Jurkat, Clone E6-1 (cell line): ENCODE measurements at regions not wholly inside any gene's neighbourhood (a gene's known extent, or its start where the extent isn't known, plus 50 kb on each side); places are given as distances from the start of the nearest gene placed in this dataset.

ENCODE experiments used
- DNase-seq: peaks from one replicate; pipeline ENCODE4 v3.0.0-alpha.2; 2011; ENCODE audit warnings: low read depth, low spot score
- H3K4me3 ChIP-seq: 2 replicates; pipeline ENCODE4 v1.5.1; 2011; ENCODE audit warnings: mild to moderate bottlenecking, low read length, control low read depth, moderate library complexity

GRCh38 chr18:11289248-11289647 lies 139.9 kb upstream of the PIEZO2 start:
- DNase-seq: no peak
- no peak overlapping the region for H3K4me3 ChIP-seq

GRCh38 chr18:11288401-11288800 lies 139.0 kb upstream of the PIEZO2 start:
- DNase-seq: no peak
- H3K4me3 ChIP-seq: no peak overlapping the region

- no peak overlapping the region for H3K4me3 ChIP-seq
- no peak for DNase-seq
These were observed 137.1 kb upstream of the PIEZO2 start for GRCh38 chr18:11286431-11286830.

- H3K4me3 ChIP-seq: no peak overlapping the region
- no peak for DNase-seq
These were observed 135.4 kb upstream of the PIEZO2 start for GRCh38 chr18:11284811-11285210.

- no peak for DNase-seq
- no peak overlapping the region for H3K4me3 ChIP-seq
These were observed 135.0 kb upstream of the PIEZO2 start for GRCh38 chr18:11284349-11284748.

- DNase-seq: no peak
These were observed 134.3 kb upstream of the PIEZO2 start for GRCh38 chr18:11283479-11284161.

GRCh38 chr18:11279461-11279860 lies 130.1 kb upstream of the PIEZO2 start:
- DNase-seq: no peak
- H3K4me3 ChIP-seq: no peak overlapping the region

More at GRCh38 chr18:11283479-11284161, 134.3 kb upstream of the PIEZO2 start:
- H3K4me3 ChIP-seq: no peak overlapping the region

- DNase-seq: no peak
- H3K4me3 ChIP-seq: no peak overlapping the region
These were observed 127.3 kb upstream of the PIEZO2 start for GRCh38 chr18:11276678-11277077.

- no peak overlapping the region for H3K4me3 ChIP-seq
- DNase-seq: no peak
These were observed 124.9 kb upstream of the PIEZO2 start for GRCh38 chr18:11274144-11274794.

- DNase-seq: no peak
- H3K4me3 ChIP-seq: no peak overlapping the region
These were observed 123.1 kb upstream of the PIEZO2 start for GRCh38 chr18:11272516-11272915.

- DNase-seq: no peak
- no peak overlapping the region for H3K4me3 ChIP-seq
These were observed 122.6 kb upstream of the PIEZO2 start for GRCh38 chr18:11271954-11272353.

GRCh38 chr18:11269257-11269656 lies 119.9 kb upstream of the PIEZO2 start:
- DNase-seq: no peak

GRCh38 chr18:11268741-11269233 lies 119.4 kb upstream of the PIEZO2 start:
- DNase-seq: no peak
- no peak overlapping the region for H3K4me3 ChIP-seq

More at GRCh38 chr18:11269257-11269656, 119.9 kb upstream of the PIEZO2 start:
- H3K4me3 ChIP-seq: no peak overlapping the region

- no peak overlapping the region for H3K4me3 ChIP-seq
- DNase-seq: no peak
These were observed 118.8 kb upstream of the PIEZO2 start for GRCh38 chr18:11268153-11268552.

- no peak for DNase-seq
These were observed 117.6 kb upstream of the PIEZO2 start for GRCh38 chr18:11266781-11267480.

GRCh38 chr18:11261486-11261885 lies 112.1 kb upstream of the PIEZO2 start:
- H3K4me3 ChIP-seq: no peak overlapping the region
- DNase-seq: no peak

More at GRCh38 chr18:11266781-11267480, 117.6 kb upstream of the PIEZO2 start:
- H3K4me3 ChIP-seq: no peak overlapping the region

- no peak for DNase-seq
- no peak overlapping the region for H3K4me3 ChIP-seq
These were observed 111.6 kb upstream of the PIEZO2 start for GRCh38 chr18:11260961-11261461.

GRCh38 chr18:11259469-11260150 lies 110.2 kb upstream of the PIEZO2 start:
- no peak for DNase-seq
- H3K4me3 ChIP-seq: no peak overlapping the region

- DNase-seq: no peak
- no peak overlapping the region for H3K4me3 ChIP-seq
These were observed 108.8 kb upstream of the PIEZO2 start for GRCh38 chr18:11258039-11258610.
